SK-N-MC (cell line): ENCODE measurements at regions not wholly inside any gene's neighbourhood (a gene's known extent, or its start where the extent isn't known, plus 50 kb on each side); places are given as distances from the start of the nearest gene placed in this dataset.

Experiments used
- EZH2 ChIP-seq: fragments of 200-600 bp; sonication (generic); IDR thresholded peaks from one replicate; pipeline ENCODE4 v1.6.1; 2017; ENCODE audit warnings: antibody characterized with exemption
- FOXP2 ChIP-seq: optimal IDR thresholded peaks from 2 replicates; pipeline ENCODE3; 2011; ENCODE audit warnings: mild to moderate bottlenecking, moderate library complexity; ENCODE audit not compliant: insufficient read depth; ENCODE audit errors: extremely low read length, control extremely low read depth
- POLR2AphosphoS5 ChIP-seq: IDR thresholded peaks from 2 replicates; pipeline ENCODE4 v1.6.1; 2012; ENCODE audit warnings: mild to moderate bottlenecking, low read depth, low read length, borderline replicate concordance

DNA sequence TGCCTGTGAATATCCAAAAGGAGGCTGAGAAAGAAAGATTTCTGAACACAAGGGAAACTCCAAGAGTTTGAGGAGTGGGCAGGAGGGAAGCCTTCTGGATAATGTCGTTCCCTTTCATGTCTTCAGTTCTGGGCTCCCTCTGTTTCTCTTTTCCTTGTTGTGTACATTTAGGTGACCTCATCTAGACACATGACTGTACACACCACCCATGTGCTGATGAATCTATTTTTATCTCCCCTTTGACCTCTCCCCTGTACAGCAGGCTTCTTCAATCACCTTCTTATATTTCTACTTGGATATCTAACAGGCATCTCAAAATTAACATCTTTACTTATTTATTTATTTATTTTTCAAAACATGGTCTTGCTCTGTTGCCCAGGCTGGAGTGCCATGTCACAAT lies 363.1 kb downstream of the GATA3 start:
- TF ChIP-seq POLR2AphosphoS5 (no peak), EZH2 (no peak), FOXP2 (no peak)
